ENCODE measurements at regions not wholly inside any gene's neighbourhood (a gene's known extent, or its start where the extent isn't known, plus 50 kb on each side); places are given as distances from the start of the nearest gene placed in this dataset.

DNA sequence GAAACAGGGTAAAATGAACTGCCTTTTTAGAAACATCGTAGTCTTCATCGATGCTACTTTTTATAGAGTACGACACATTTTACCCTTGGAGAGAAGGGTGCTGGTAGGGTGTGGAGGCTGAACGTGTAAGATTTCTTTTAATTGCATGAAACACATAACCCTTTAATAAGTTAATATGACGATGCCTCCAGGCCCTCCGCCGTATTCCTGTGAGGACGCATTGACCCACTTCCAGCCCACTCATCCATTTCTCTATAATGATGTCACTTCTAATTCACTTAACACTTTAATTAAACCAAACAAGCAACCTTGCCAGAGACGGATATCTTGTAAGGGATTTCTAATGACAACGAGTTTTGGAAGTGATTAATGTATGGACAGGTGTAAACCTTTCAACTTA lies 158.7 kb downstream of the IRX2 start:
- 53 to 70% methylated on average over 10 of the region's 10 CpGs for WGBS, 2 donors
- H3K27me3 ChIP-seq: no peaks in the 10 kb centered on the region
- H3K4me1 ChIP-seq: no peaks in the 10 kb centered on the region
- no peaks in the 10 kb centered on the region for H3K9me3 ChIP-seq
- H3K27ac ChIP-seq: no peak overlapping the region
- H3K4me3 ChIP-seq: no peak overlapping the region
- no peak for DNase-seq (ENCODE audit: low spot score in 2 of 2)
- H3K36me3 ChIP-seq: no peaks in the 10 kb centered on the region
- TF ChIP-seq, protein P1, sequence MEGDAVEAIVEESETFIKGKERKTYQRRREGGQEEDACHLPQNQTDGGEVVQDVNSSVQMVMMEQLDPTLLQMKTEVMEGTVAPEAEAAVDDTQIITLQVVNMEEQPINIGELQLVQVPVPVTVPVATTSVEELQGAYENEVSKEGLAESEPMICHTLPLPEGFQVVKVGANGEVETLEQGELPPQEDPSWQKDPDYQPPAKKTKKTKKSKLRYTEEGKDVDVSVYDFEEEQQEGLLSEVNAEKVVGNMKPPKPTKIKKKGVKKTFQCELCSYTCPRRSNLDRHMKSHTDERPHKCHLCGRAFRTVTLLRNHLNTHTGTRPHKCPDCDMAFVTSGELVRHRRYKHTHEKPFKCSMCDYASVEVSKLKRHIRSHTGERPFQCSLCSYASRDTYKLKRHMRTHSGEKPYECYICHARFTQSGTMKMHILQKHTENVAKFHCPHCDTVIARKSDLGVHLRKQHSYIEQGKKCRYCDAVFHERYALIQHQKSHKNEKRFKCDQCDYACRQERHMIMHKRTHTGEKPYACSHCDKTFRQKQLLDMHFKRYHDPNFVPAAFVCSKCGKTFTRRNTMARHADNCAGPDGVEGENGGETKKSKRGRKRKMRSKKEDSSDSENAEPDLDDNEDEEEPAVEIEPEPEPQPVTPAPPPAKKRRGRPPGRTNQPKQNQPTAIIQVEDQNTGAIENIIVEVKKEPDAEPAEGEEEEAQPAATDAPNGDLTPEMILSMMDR (IDR thresholded peaks at IDR 0.05): no peak
- no peak for TF ChIP-seq POLR2A (IDR thresholded peaks at IDR 0.05)
- TF ChIP-seq EP300 (IDR thresholded peaks at IDR 0.05): no peak

DNA sequence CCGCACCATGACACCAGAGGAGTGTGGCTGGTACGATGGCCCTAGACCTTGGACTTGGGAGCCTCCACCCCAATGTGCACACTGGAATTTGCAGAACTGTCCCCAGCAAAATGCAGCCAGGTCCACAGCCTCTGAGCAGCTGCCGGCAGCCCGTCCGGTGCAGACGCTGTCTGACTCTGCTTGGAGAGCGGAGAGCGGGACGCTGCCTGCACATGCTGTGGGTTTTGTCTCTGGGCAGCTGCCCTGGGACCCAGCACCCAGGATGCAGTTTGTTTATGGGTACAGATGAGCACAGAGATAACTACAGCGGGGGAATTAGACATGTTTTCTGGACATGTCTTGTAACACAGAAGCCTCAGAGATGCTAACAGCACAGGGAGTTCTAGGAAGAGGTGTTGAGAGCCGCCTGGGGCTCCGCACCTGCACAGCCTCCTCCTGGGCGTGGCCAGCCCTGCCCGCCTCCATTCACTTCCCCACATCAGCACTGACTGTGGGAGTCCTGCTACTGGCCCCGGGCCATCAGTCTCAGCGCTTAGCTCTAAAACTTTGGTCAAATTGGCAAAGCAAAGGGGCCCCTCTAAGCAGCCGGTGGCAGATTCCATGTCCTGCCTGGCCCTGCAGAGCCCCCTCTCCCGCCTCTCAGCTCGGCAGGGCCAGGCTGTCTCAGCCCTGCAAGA lies 159.6 kb downstream of the IRX2 start:
- WGBS, 2 donors: 56 to 61% methylated on average over 17 to 19 of the region's 19 CpGs
- Histone ChIP-seq H3K9me3 (no peaks in the 10 kb centered on the region), H3K4me1 (no peaks in the 10 kb centered on the region), H3K27me3 (no peaks in the 10 kb centered on the region), H3K27ac (no peak overlapping the region), H3K4me3 (no peak overlapping the region), H3K36me3 (no peaks in the 10 kb centered on the region)
- TF ChIP-seq POLR2A (IDR thresholded peaks at IDR 0.05): no peak
- TF ChIP-seq, protein P1 (IDR thresholded peaks at IDR 0.05): no peak
- TF ChIP-seq EP300 (IDR thresholded peaks at IDR 0.05): no peak
- no peak for DNase-seq (ENCODE audit: low spot score in 2 of 2)

DNA sequence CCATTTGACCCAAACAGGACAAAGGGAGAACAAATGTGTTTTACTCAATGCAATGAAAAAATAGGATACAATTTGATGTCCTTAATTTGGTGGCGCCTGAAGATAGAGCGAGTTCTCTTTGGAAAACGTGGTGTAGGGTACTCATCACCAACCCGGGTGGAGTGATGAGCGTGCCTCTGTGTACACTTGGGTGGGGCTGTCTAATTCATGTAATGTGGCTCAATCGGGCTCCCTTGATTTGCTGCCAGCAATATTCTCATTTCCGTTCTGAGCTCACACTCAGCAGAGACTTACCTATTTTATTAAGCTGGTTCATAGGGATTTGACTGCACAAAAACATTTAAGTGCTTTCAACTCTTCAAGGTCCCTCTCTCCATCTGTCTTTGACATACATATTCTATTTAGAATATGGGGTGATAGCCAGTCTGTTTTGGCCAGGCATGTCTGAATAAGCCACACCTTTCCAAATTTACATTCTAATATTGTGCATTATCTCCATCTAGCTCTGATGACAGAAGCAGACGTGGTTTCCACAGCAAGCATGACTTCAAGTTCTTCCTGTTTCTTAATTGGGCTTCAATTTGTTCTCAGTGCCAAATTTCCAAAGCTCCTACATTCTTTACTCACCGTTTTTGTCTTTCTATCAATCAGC lies 162.5 kb downstream of the IRX2 start:
- Histone ChIP-seq H3K9me3 (peaks cover 0 to 10% (median 0%) of the 10 kb centered on the region in 4 donors), H3K4me3 (no peak overlapping the region), H3K4me1 (no peaks in the 10 kb centered on the region), H3K27ac (no peak overlapping the region), H3K36me3 (no peaks in the 10 kb centered on the region), H3K27me3 (no peaks in the 10 kb centered on the region)
- DNase-seq (ENCODE audit: low spot score in 2 of 2): no peak
- 73% methylated on average over 9 of the region's 9 CpGs for WGBS, 2 donors
- TF ChIP-seq POLR2A (IDR thresholded peaks at IDR 0.05) (no peak), EP300 (IDR thresholded peaks at IDR 0.05) (no peak)
- TF ChIP-seq, protein P1 (IDR thresholded peaks at IDR 0.05): no peak

DNA sequence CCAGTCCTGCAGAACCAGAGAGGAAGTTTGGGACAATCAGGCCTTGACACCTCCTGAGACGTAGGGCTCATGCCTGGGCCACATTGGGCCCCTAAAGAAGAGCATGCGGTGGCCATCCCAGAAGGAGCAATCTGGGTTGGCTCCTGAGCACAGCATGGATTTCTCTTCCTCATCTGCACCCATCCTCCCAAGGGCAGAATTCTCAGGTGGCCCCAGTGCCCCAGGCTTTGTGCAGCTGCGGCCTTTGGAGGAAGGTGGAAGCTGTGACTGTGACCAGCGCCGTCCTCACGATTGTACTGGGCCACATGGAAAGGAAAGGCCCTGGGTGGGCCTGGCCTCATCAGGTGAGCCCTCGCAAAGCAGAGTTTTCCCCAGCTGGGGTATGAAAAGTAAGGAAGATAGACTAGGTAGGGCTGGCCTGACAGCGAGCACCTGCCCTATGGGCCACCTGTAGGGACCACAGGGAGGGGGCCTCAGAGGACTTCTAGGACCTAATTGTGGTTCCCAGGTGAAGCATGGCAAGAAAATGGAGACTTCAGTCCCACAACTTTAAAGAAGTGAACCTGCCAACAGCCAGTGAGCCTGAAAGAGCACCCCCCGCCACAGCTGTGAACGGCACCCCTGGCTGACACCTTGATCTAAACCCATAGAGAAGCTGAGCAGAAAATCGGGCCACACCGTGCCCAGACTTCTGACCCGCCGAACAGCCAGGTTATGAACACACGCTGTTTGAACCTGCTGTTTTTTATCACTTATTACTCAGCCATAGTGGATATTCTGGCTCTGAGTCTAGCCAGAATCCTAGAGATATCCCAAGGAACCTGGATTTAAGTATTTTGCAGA lies 164.1 kb downstream of the IRX2 start:
- Histone ChIP-seq H3K27me3 (no peaks in the 10 kb centered on the region), H3K4me3 (no peak overlapping the region), H3K9me3 (peaks cover 0 to 15% (median 0%) of the 10 kb centered on the region in 4 donors), H3K27ac (no peak overlapping the region), H3K4me1 (no peaks in the 10 kb centered on the region), H3K36me3 (no peaks in the 10 kb centered on the region)
- 84 to 88% methylated on average over 15 of the region's 15 CpGs for WGBS, 2 donors
- no peak for DNase-seq (ENCODE audit: low spot score in 2 of 2)
- TF ChIP-seq, protein P1 (IDR thresholded peaks at IDR 0.05): no peak
- no peak for TF ChIP-seq POLR2A (IDR thresholded peaks at IDR 0.05)
